PC-9 (cell line): ENCODE measurements at regions not wholly inside any gene's neighbourhood (a gene's known extent, or its start where the extent isn't known, plus 50 kb on each side); places are given as distances from the start of the nearest gene placed in this dataset.

ENCODE experiments used
- BruUV-seq: library from RNA; stranded (reverse); fragments of 400-500 nt; replicated peaks from 2 replicates; lab custom pipeline; 2021; lab: Mats Ljungman, UMichigan
- CTCF ChIA-PET: fragments of 300-600 bp; sonication (Branson Sonifier 250); formaldehyde crosslinking; loops from one replicate; lab custom pipeline; 2022; ENCODE audit warnings: antibody characterized with exemption; lab: Charles Lee
- POLR2A ChIA-PET: fragments of 300-600 bp; sonication (Branson Sonifier 250); formaldehyde crosslinking; loops from one replicate; lab custom pipeline; 2022; ENCODE audit warnings: antibody characterized with exemption; ENCODE audit not compliant: unreplicated experiment; lab: Charles Lee
- DNase-seq, 2 experiments: peaks; one replicate each; pipeline versions ENCODE4 v3.0.0 to v3.0.0-alpha.2; 2015 to 2022; ENCODE audit warnings: mixed read lengths in 1 of 2
- H2AFZ ChIP-seq: fragments of 200-600 bp; sonication (generic); 2 replicates; pipeline ENCODE4 v1.8.1; 2017; ENCODE audit warnings: antibody characterized with exemption
- H3F3A ChIP-seq: fragments of 200-600 bp; sonication (generic); 2 replicates; pipeline ENCODE4 v1.8.1; 2017; ENCODE audit warnings: antibody characterized with exemption, mild to moderate bottlenecking, low read depth; ENCODE audit not compliant: insufficient read depth
- H3K27ac ChIP-seq: fragments of 200-600 bp; sonication (generic); 2 replicates; pipeline ENCODE4 v1.6.1; 2016; ENCODE audit warnings: mixed run types
- H3K27me3 ChIP-seq: fragments of 200-600 bp; sonication (generic); 2 replicates; pipeline ENCODE4 v1.6.1; 2016; ENCODE audit warnings: low read depth, mixed run types; ENCODE audit not compliant: insufficient read depth
- H3K36me3 ChIP-seq: fragments of 200-600 bp; sonication (generic); 2 replicates; pipeline ENCODE4 v1.6.1; 2016; ENCODE audit warnings: low read depth, mixed run types
- H3K4me1 ChIP-seq: fragments of 200-600 bp; sonication (generic); replicated peaks from 2 replicates; pipeline ENCODE4 v1.6.1; 2016; ENCODE audit warnings: mixed run types; ENCODE audit not compliant: insufficient read depth
- H3K4me2 ChIP-seq: fragments of 200-600 bp; sonication (generic); 2 replicates; pipeline ENCODE4 v1.6.1; 2017; ENCODE audit warnings: mixed run types
- H3K4me3 ChIP-seq: fragments of 200-600 bp; sonication (generic); 2 replicates; pipeline ENCODE4 v1.6.1; 2016; ENCODE audit warnings: mixed run types
- H3K79me2 ChIP-seq: fragments of 200-600 bp; sonication (generic); 2 replicates; pipeline ENCODE4 v1.6.1; 2017; ENCODE audit warnings: low read depth, mixed run types
- H3K9me2 ChIP-seq: fragments of 200-600 bp; sonication (generic); 2 replicates; pipeline ENCODE4 v1.8.1; 2017; ENCODE audit warnings: mild to moderate bottlenecking; ENCODE audit not compliant: insufficient read depth
- H3K9me3 ChIP-seq: fragments of 200-600 bp; sonication (generic); 2 replicates; pipeline ENCODE4 v1.8.1; 2016; ENCODE audit warnings: low read depth; ENCODE audit not compliant: insufficient read depth
- H4K20me1 ChIP-seq: fragments of 200-600 bp; sonication (generic); 2 replicates; pipeline ENCODE4 v1.8.1; 2017; ENCODE audit not compliant: insufficient read depth
- CTCF ChIP-seq: fragments of 200-600 bp; sonication (generic); conservative IDR thresholded peaks from 2 replicates; pipeline ENCODE4 v1.6.1; 2017; ENCODE audit warnings: mixed run types, antibody characterized with exemption, mild to moderate bottlenecking, moderate library complexity
- EZH2 ChIP-seq: fragments of 200-600 bp; sonication (generic); IDR thresholded peaks from 2 replicates; pipeline ENCODE4 v1.8.0; 2017; ENCODE audit warnings: antibody characterized with exemption, low read depth
- intact Hi-C: fragments of 100-400 bp; cut with micrococcal nuclease; formaldehyde crosslinking; loops from one replicate; pipeline ENCODE4 v1.10.0; 2022; ENCODE audit not compliant: unreplicated experiment

GRCh38 chr12:108400900-108401480, 61.9 kb upstream of the CMKLR1 start:
- POLR2A ChIA-PET, result no interaction called here
- Histone ChIP-seq H3K79me2 (no peaks in the 10 kb centered on the region), H3K27ac (no peak overlapping the region), H3K4me1 (no peaks in the 10 kb centered on the region), H3K4me3 (no peak overlapping the region), H2AFZ (no peak overlapping the region), H3K9me3 (no peaks in the 10 kb centered on the region), H3K9me2 (no peaks in the 10 kb centered on the region), H4K20me1 (no peaks in the 10 kb centered on the region), H3K36me3 (no peaks in the 10 kb centered on the region), H3K27me3 (peaks cover 2% of the 10 kb centered on the region; the same call in 1 of the 2 replicates), H3K4me2 (no peak overlapping the region), H3F3A (no peaks in the 10 kb centered on the region)
- no peak for DNase-seq
- BruUV-seq, result no TSS peak
- intact Hi-C loops, result no loop called here
- CTCF ChIA-PET, result no interaction called here
- TF ChIP-seq EZH2, result no peak

GRCh38 chr12:108400481-108400880, 61.4 kb upstream of the CMKLR1 start:
- TF ChIP-seq EZH2 (no peak), CTCF (no peak)
- H2AFZ ChIP-seq, result no peak overlapping the region
- no TSS peak for BruUV-seq
- no peaks in the 10 kb centered on the region for H3K4me1 ChIP-seq
- H3K4me2 ChIP-seq, result no peak overlapping the region
- H3F3A ChIP-seq, result no peaks in the 10 kb centered on the region
- ChIA-PET POLR2A (no interaction called here), CTCF (no interaction called here)
- intact Hi-C loops, result no loop called here
- H4K20me1 ChIP-seq, result no peaks in the 10 kb centered on the region
- no peak overlapping the region for H3K27ac ChIP-seq
- H3K4me3 ChIP-seq, result no peak overlapping the region
- H3K9me3 ChIP-seq, result no peaks in the 10 kb centered on the region
- H3K79me2 ChIP-seq, result no peaks in the 10 kb centered on the region
- no peaks in the 10 kb centered on the region for H3K9me2 ChIP-seq
- peaks cover 2% of the 10 kb centered on the region; the same call in 1 of the 2 replicates for H3K27me3 ChIP-seq
- H3K36me3 ChIP-seq, result no peaks in the 10 kb centered on the region
- no peak for DNase-seq

- TF ChIP-seq CTCF (no peak), EZH2 (no peak)
Observed at GRCh38 chr12:108400056-108400455, 60.9 kb upstream of the CMKLR1 start.

GRCh38 chr12:108399514-108399913, 60.4 kb upstream of the CMKLR1 start:
- Histone ChIP-seq H3K36me3 (no peaks in the 10 kb centered on the region), H3K27me3 (peaks cover 6% of the 10 kb centered on the region; the same call in 1 of the 2 replicates), H3K4me2 (no peak overlapping the region), H3K4me1 (no peaks in the 10 kb centered on the region), H3K4me3 (no peak overlapping the region), H3F3A (no peaks in the 10 kb centered on the region), H3K27ac (no peak overlapping the region), H4K20me1 (no peaks in the 10 kb centered on the region), H3K79me2 (no peaks in the 10 kb centered on the region), H3K9me3 (no peaks in the 10 kb centered on the region), H3K9me2 (no peaks in the 10 kb centered on the region), H2AFZ (no peak overlapping the region)
- intact Hi-C loops, result no loop called here
- no peak for DNase-seq
- POLR2A ChIA-PET, result no interaction called here
- TF ChIP-seq CTCF, result no peak
- TF ChIP-seq EZH2, result no peak
- CTCF ChIA-PET, result no interaction called here
- BruUV-seq, result no TSS peak

More at GRCh38 chr12:108400056-108400455, 60.9 kb upstream of the CMKLR1 start:
- H3K4me3 ChIP-seq, result no peak overlapping the region
- no peaks in the 10 kb centered on the region for H3K36me3 ChIP-seq
- H3K9me2 ChIP-seq, result no peaks in the 10 kb centered on the region
- H3K9me3 ChIP-seq, result no peaks in the 10 kb centered on the region
- no peak overlapping the region for H2AFZ ChIP-seq
- peaks cover 4% of the 10 kb centered on the region; the same call in 1 of the 2 replicates for H3K27me3 ChIP-seq
- H3F3A ChIP-seq, result no peaks in the 10 kb centered on the region
- DNase-seq, result no peak
- intact Hi-C loops, result no loop called here
- no peak overlapping the region for H3K27ac ChIP-seq
- BruUV-seq, result no TSS peak
- H4K20me1 ChIP-seq, result no peaks in the 10 kb centered on the region
- POLR2A ChIA-PET, result no interaction called here
- no peak overlapping the region for H3K4me2 ChIP-seq
- no peaks in the 10 kb centered on the region for H3K79me2 ChIP-seq
- CTCF ChIA-PET, result no interaction called here
- H3K4me1 ChIP-seq, result no peaks in the 10 kb centered on the region
